NCI-H1092 treated with DMSO at 0.1 percent for 48 hours (cell line): ENCODE measurements at regions not wholly inside any gene's neighbourhood (a gene's known extent, or its start where the extent isn't known, plus 50 kb on each side); places are given as distances from the start of the nearest gene placed in this dataset.

Experiments
- DNase-seq: peaks from one replicate; lab custom pipeline; 2025; lab: John Stamatoyannopoulos, UW

- no peak for DNase-seq
Observed at GRCh38 chr2:134770702-134771101, 51.9 kb upstream of the TMEM163 start.

DNA sequence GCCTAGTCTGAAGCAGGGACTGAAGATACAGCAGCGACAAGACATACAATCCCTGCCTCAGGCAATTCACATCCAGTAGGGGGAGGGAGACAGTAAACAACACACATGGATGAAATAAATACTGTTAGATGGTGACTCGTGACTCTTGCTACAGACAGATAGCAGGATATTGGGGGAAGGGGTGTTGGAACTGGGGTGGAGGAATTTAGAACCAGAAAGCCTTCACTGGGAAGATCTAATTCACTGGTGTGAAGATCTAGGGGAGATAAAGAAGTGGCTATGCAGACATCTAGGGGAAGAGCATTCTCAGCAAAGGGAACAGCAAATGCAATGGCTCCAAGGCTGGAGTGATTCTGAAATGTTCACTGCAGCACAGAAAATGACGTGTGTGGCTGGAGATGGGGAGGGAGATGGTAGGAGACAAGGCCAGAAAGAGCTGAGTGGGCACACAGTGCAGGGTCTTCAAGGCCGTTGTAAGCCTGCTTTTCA lies 52.6 kb upstream of the TMEM163 start:
- DNase-seq: no peak

GRCh38 chr2:134772493-134773169 lies 53.8 kb upstream of the TMEM163 start:
- no peak for DNase-seq

GRCh38 chr2:134773335-134773734 lies 54.5 kb upstream of the TMEM163 start:
- no peak for DNase-seq

GRCh38 chr2:134773759-134774742 lies 55.3 kb upstream of the TMEM163 start:
- DNase-seq: no peak

GRCh38 chr2:134774786-134775641 lies 56.2 kb upstream of the TMEM163 start:
- DNase-seq: peak; percentile 9

GRCh38 chr2:134776836-134777235 lies 58.0 kb upstream of the TMEM163 start:
- no peak for DNase-seq

DNA sequence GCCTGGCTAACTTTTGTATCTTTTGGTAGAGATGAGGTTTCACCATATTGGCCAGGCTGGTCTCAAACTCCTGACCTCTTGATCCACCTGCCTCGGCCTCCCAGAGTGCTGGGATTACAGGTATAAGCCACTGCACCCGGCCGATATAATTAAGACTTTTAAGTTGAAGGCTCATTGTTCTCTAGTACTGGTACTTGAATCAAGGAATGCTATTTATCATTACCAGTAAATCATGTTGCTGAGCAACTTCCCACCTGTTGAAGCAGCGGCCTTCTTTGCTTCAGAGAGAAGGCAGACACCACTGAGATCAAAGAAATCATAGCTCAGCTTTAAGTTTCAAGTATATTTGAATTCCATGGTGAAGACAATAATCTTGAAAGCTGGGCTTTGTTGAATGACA lies 58.8 kb upstream of the TMEM163 start:
- DNase-seq: no peak

DNA sequence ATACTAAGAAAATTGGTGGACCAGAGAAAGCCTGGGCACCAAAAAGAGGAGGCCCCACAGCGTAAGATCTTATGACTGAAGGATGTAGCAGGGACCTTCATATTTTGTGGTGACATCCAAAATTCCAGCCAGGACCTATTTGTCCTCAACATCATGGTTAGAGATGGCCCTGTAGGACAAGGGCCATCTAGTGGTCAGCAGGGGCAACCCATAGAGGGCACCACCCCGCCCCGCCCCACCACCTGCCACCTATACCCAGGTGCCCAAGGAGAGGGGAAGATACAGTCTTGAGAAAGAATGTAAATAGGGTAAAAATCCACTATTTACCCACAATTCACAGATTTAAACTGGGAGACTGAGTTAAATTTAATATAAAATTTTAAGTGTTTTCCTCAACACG lies 59.6 kb upstream of the TMEM163 start:
- DNase-seq: no peak

GRCh38 chr2:134780972-134781371 lies 57.4 kb upstream of the ACMSD start:
- no peak for DNase-seq

DNA sequence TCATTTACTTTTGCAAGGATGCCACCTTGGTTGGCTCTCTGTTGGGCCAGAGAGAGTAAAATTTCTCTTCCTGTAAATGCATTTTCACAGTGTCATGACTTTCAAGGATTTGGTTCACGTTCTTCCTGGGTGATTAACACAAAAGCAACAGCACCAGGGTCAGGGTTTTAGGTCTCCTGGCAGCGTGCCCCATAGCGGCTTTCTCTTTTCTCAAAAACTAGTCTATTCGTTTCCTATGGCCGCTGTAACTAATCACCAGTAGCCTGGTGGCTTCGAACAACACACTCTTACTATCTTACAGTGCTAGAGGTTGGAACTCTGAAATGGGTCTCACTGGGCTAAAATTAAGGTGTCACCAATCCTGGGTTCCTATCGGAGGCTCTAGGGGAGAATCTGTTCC lies 56.3 kb upstream of the ACMSD start:
- DNase-seq: no peak

DNA sequence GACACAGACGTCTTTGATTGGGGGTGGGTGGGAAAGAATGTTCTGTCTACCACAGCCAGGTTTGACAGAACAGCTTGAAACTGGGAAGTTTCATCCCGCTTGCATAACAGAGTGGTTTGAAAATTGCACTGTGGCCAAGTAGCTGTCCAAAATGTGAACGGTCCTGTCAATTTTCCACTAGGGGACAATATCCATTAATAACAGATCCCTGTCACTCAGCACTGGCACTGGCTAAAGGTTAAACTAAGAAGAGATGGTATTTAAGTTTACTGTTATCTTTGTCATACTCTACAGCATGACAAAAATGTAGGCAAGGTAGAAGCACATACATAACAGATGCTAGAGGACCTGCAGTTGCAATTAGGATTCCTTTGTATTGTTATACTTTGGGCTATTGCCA lies 55.6 kb upstream of the ACMSD start:
- DNase-seq: peak; percentile 10

- no peak for DNase-seq
Observed at GRCh38 chr2:134783912-134784311, 54.5 kb upstream of the ACMSD start.

DNA sequence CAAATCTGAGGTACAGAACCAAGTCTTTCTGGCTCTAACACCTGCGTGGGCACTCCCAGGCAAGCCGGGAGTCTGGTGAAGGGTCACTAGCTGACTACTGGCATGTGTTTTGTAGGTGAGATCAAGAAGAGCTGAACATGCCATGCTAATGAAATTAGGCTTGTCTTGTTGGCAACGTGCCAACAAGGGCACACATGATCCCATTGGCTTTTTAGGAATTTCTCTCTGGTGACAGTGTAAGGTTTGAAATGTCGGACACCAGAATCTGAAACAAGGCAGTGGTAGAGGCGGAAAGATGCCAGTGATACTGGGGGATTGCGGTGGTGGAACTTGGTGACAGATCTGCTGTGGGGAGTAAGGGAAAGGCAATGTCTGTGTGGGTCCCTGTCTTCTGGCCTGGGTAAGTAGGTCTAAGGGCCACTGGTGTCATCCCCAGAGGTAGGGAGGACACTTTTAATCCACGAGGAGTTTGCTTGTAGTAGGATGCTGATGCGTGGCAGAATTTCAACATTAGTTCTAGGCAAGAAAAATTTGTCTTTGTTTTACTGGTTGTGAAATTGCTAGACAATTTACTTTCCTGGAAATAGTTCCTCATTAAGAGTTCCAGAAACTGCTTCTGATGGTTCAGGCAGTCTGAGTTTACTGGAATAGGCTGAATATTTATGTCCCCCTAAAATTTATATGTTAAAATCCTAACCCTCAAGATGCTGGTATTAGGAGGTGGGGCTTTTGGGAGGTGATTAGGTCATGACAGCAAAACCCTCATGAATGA lies 52.6 kb upstream of the ACMSD start:
- no peak for DNase-seq

- DNase-seq: no peak
Observed at GRCh38 chr2:134788417-134788816, 50.0 kb upstream of the ACMSD start.
